ENCODE measurements at regions not wholly inside any gene's neighbourhood (a gene's known extent, or its start where the extent isn't known, plus 50 kb on each side); places are given as distances from the start of the nearest gene placed in this dataset.

- Histone ChIP-seq H3K4me1 (0 out of 3 replicates have a peak, but pooled peaks cover 3% of the 10 kb centered on the region), H3K9me3 (no peaks in the 10 kb centered on the region), H3K4me3 (no peak overlapping the region), H3K4me2 (no peak overlapping the region), H3K27ac (no peak overlapping the region)
- FAIRE-seq (no peak), ATAC-seq (no peak), DNase-seq (ENCODE audit: low read depth in 1 of 2, low spot score in 1 of 2) (no peak)
- TF ChIP-seq KDM1A (IDR thresholded peaks at IDR 0.05; ENCODE audit: low read depth) = no peak
- no peak for TF ChIP-seq BHLHE40 (IDR thresholded peaks at IDR 0.05; ENCODE audit: low read depth, low read length)
- TF ChIP-seq ZSCAN20 (CRISPR knock-in tag; IDR thresholded peaks at IDR 0.05) = no peak
- no peak for TF ChIP-seq POLR2AphosphoS2 (conservative IDR thresholded peaks at IDR 0.05; ENCODE audit: low read length)
- TF ChIP-seq EHMT2 (IDR thresholded peaks at IDR 0.05; ENCODE audit: low read depth) = no peak
- 83% methylated on average over 2 of the region's 2 CpGs for WGBS (ENCODE audit: missing lambda C conversion rate)
- CTCF ChIA-PET = interaction anchor here (0.7 to 0.8 kb wide), 2 partner anchors 9 to 573 kb away, joined by 3 to 4 read pairs; no protein-coding TSS in a partner anchor
- POLR2A ChIA-PET = no interaction called here
Observed at GRCh38 chr1:206419783-206420182, 50.5 kb upstream of the IKBKE start.

GRCh38 chr1:206420471-206420870 lies 49.8 kb upstream of the IKBKE start:
- POLR2A ChIA-PET = no interaction called here
- WGBS (ENCODE audit: missing lambda C conversion rate) = 91% methylated on average over 4 of the region's 4 CpGs
- 0 out of 3 replicates have a peak, but pooled peaks cover 3% of the 10 kb centered on the region for H3K4me1 ChIP-seq
- H3K4me3 ChIP-seq = no peak overlapping the region
- H3K9me3 ChIP-seq = no peaks in the 10 kb centered on the region
- DNase-seq (ENCODE audit: low read depth in 1 of 2, low spot score in 1 of 2) (no peak), FAIRE-seq (no peak), ATAC-seq (no peak)
- no peak overlapping the region for H3K4me2 ChIP-seq
- CTCF ChIA-PET = no interaction called here
- TF ChIP-seq CBX2 (IDR thresholded peaks at IDR 0.05; ENCODE audit: borderline replicate concordance, low read depth) = no peak
- TF ChIP-seq RAD21 (conservative IDR thresholded peaks at IDR 0.05 in 1 of 2, IDR thresholded peaks at IDR 0.05 in 1 of 2) = no peak
- no peak for TF ChIP-seq ZC3H11A (IDR thresholded peaks at IDR 0.05)
- no peak for TF ChIP-seq ZFP36 (IDR thresholded peaks at IDR 0.05; ENCODE audit: borderline replicate concordance, partially characterized antibody)
- TF ChIP-seq HDAC2 (IDR thresholded peaks at IDR 0.05) = no peak
- no peak for TF ChIP-seq JUN (IDR thresholded peaks at IDR 0.05)
- no peak for TF ChIP-seq BHLHE40 (IDR thresholded peaks at IDR 0.05; ENCODE audit: low read depth, low read length)
- no peak for TF ChIP-seq FOSL2 (IDR thresholded peaks at IDR 0.05)
- TF ChIP-seq FOSL2 (CRISPR knock-in tag; IDR thresholded peaks at IDR 0.05) = no peak
- TF ChIP-seq ZSCAN20 (CRISPR knock-in tag; IDR thresholded peaks at IDR 0.05) = no peak
- TF ChIP-seq POLR2A (IDR thresholded peaks at IDR 0.05; ENCODE audit: low read length) = no peak
- TF ChIP-seq E2F6 (IDR thresholded peaks at IDR 0.05; ENCODE audit: borderline replicate concordance, low read depth) = no peak
- no peak for TF ChIP-seq EP300 (IDR thresholded peaks at IDR 0.05)
- no peak overlapping the region for H3K27ac ChIP-seq

Small RNA genes lying in the stretch of these regions (small RNA-seq; reads per million reads assigned to genes)
- gene AC244023.1 = 0 reads per million in 6 experiments
